NB4 (cell line): ENCODE measurements at regions not wholly inside any gene's neighbourhood (a gene's known extent, or its start where the extent isn't known, plus 50 kb on each side); places are given as distances from the start of the nearest gene placed in this dataset.

ENCODE experiments used
- CTCF ChIP-seq: IDR thresholded peaks from one replicate; pipeline ENCODE4 v1.5.1; 2012; ENCODE audit warnings: low read depth, low read length
- MAX ChIP-seq: IDR thresholded peaks from 2 replicates; pipeline ENCODE4 v1.6.1; 2011; ENCODE audit warnings: low read depth, low read length
- POLR2A ChIP-seq: IDR thresholded peaks from 2 replicates; pipeline ENCODE4 v1.6.1; 2011; ENCODE audit warnings: mild to moderate bottlenecking; ENCODE audit not compliant: insufficient read length; ENCODE audit errors: extremely low read depth

DNA sequence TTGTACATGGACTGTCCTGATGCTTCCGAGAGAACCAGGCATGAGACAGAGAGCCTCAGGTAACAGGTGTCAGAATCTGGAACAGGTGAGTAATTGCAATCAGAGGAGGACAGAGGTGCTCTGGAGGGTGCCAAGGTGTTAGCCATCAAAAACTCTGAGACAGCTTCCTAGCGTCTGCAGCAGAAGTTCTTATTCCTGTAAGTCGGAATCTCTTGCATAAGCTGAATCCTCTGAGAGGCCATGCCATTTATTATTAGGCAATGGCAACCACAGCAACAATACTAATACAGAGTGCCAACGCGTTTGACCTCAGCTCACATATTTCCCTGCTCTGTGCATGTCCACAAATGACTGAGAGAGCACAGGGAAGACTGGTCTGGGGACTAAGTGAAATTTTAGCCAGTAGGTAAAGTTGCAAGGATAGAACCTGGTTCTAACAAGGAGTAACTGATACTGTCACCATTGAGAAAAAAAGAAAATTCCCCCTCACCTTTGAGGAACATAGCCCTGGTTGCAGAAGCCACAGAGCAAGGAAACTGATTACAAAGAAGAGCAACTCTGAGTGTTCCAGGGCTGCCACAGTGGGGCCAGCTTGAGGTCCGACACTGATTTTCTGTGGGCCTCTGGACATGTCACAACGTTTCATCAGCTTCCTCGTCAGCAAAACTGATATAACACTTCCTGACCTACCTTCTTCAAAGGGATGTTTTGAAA, 55.1 kb upstream of the ACSL3 start:
- no peak for TF ChIP-seq CTCF
- no peak for TF ChIP-seq POLR2A
- TF ChIP-seq MAX = no peak
